Parathyroid adenoma (tissue), 2 donors: ENCODE measurements at regions not wholly inside any gene's neighbourhood (a gene's known extent, or its start where the extent isn't known, plus 50 kb on each side); places are given as distances from the start of the nearest gene placed in this dataset.

Experiments used
- H2AFZ ChIP-seq: fragments of 300-600 bp; sonication (generic); one replicate; pipeline ENCODE4 v1.7.0; 2017; ENCODE audit warnings: antibody characterized with exemption, mild to moderate bottlenecking
- H3K27ac ChIP-seq: fragments of 300-600 bp; sonication (generic); one replicate; pipeline ENCODE4 v1.7.0; 2017
- H3K27me3 ChIP-seq: fragments of 300-600 bp; sonication (generic); one replicate; pipeline ENCODE4 v1.7.0; 2017; ENCODE audit warnings: low read length; ENCODE audit not compliant: control insufficient read depth, insufficient read depth
- H3K36me3 ChIP-seq: fragments of 300-600 bp; sonication (generic); one replicate; pipeline ENCODE4 v1.7.0; 2017; ENCODE audit warnings: low read length; ENCODE audit not compliant: control insufficient read depth, insufficient read depth
- H3K4me1 ChIP-seq: fragments of 300-600 bp; sonication (generic); one replicate; pipeline ENCODE4 v1.7.0; 2017; ENCODE audit warnings: control low read depth
- H3K4me2 ChIP-seq: fragments of 300-600 bp; sonication (generic); one replicate; pipeline ENCODE4 v1.7.0; 2017; ENCODE audit warnings: low read length
- H3K4me3 ChIP-seq: fragments of 300-600 bp; sonication (generic); one replicate; pipeline ENCODE4 v1.7.0; 2017; ENCODE audit warnings: low read depth, low read length
- H3K79me2 ChIP-seq: fragments of 300-600 bp; sonication (generic); one replicate; pipeline ENCODE4 v1.7.0; 2017; ENCODE audit warnings: control low read depth
- H3K9ac ChIP-seq: fragments of 300-600 bp; sonication (generic); one replicate; pipeline ENCODE4 v1.7.0; 2017; ENCODE audit warnings: mild to moderate bottlenecking
- H3K9me3 ChIP-seq: fragments of 300-600 bp; sonication (generic); one replicate; pipeline ENCODE4 v1.7.0; 2017; ENCODE audit warnings: low read length; ENCODE audit not compliant: control insufficient read depth
- TF ChIP-seq, protein P1 (sequence below): fragments of 300-600 bp; sonication (generic); IDR thresholded peaks from one replicate; pipeline ENCODE4 v1.7.0; 2017; ENCODE audit warnings: antibody characterized with exemption, mild to moderate bottlenecking
- donor health status: primary hyperparathyroidism.

DNA sequence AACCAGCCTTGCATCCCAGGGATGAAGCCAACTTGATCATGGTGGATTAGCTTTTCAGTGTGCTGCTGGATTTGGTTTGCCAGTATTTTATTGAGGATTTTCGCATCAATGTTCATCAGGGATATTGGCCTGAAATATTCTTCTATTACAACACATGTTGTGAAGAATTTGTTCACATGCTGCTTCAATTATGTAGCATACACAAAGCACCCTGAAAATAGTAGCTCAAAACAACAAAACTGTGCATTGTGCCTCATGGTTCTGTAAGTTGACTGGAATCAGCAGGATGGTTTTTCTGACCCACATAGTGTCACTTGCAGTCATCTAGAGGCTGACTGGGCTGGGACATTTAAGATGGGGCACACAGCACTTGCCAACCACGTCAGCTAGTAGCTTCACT lies 193.9 kb downstream of the SYK start:
- TF ChIP-seq, protein P1, sequence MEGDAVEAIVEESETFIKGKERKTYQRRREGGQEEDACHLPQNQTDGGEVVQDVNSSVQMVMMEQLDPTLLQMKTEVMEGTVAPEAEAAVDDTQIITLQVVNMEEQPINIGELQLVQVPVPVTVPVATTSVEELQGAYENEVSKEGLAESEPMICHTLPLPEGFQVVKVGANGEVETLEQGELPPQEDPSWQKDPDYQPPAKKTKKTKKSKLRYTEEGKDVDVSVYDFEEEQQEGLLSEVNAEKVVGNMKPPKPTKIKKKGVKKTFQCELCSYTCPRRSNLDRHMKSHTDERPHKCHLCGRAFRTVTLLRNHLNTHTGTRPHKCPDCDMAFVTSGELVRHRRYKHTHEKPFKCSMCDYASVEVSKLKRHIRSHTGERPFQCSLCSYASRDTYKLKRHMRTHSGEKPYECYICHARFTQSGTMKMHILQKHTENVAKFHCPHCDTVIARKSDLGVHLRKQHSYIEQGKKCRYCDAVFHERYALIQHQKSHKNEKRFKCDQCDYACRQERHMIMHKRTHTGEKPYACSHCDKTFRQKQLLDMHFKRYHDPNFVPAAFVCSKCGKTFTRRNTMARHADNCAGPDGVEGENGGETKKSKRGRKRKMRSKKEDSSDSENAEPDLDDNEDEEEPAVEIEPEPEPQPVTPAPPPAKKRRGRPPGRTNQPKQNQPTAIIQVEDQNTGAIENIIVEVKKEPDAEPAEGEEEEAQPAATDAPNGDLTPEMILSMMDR = no peak
- Histone ChIP-seq H3K79me2 (no peaks in the 10 kb centered on the region), H3K27me3 (no peaks in the 10 kb centered on the region), H3K9ac (no peak overlapping the region), H3K4me1 (no peaks in the 10 kb centered on the region), H3K4me2 (no peak overlapping the region), H3K27ac (no peak overlapping the region), H3K36me3 (no peaks in the 10 kb centered on the region), H3K4me3 (no peak overlapping the region), H2AFZ (no peak overlapping the region), H3K9me3 (no peaks in the 10 kb centered on the region)

- Histone ChIP-seq H3K27me3 (no peaks in the 10 kb centered on the region), H3K9ac (no peak overlapping the region), H3K4me2 (no peak overlapping the region), H3K36me3 (no peaks in the 10 kb centered on the region), H3K27ac (no peak overlapping the region), H3K79me2 (no peaks in the 10 kb centered on the region), H3K9me3 (no peaks in the 10 kb centered on the region), H3K4me3 (no peak overlapping the region), H3K4me1 (no peaks in the 10 kb centered on the region), H2AFZ (no peak overlapping the region)
- TF ChIP-seq, protein P1 = no peak
Observed at GRCh38 chr9:90996154-90997065, 194.8 kb downstream of the SYK start.

- TF ChIP-seq, protein P1 = no peak
- no peaks in the 10 kb centered on the region for H3K9me3 ChIP-seq
- H2AFZ ChIP-seq = no peak overlapping the region
- H3K9ac ChIP-seq = no peak overlapping the region
- no peak overlapping the region for H3K4me2 ChIP-seq
- no peaks in the 10 kb centered on the region for H3K79me2 ChIP-seq
- no peaks in the 10 kb centered on the region for H3K4me1 ChIP-seq
- H3K4me3 ChIP-seq = no peak overlapping the region
- H3K27me3 ChIP-seq = no peaks in the 10 kb centered on the region
- no peak overlapping the region for H3K27ac ChIP-seq
- no peaks in the 10 kb centered on the region for H3K36me3 ChIP-seq
Observed at GRCh38 chr9:90998573-90998972, 197.0 kb downstream of the SYK start.

GRCh38 chr9:90999425-91000397 lies 198.1 kb downstream of the SYK start:
- H3K27ac ChIP-seq = no peak overlapping the region
- no peak overlapping the region for H3K4me2 ChIP-seq
- H3K4me1 ChIP-seq = no peaks in the 10 kb centered on the region
- no peaks in the 10 kb centered on the region for H3K79me2 ChIP-seq
- no peaks in the 10 kb centered on the region for H3K36me3 ChIP-seq
- no peaks in the 10 kb centered on the region for H3K9me3 ChIP-seq
- TF ChIP-seq, protein P1 = no peak
- no peaks in the 10 kb centered on the region for H3K27me3 ChIP-seq
- H3K9ac ChIP-seq = no peak overlapping the region
- H3K4me3 ChIP-seq = no peak overlapping the region
- H2AFZ ChIP-seq = no peak overlapping the region
